ENCODE measurements at regions not wholly inside any gene's neighbourhood (a gene's known extent, or its start where the extent isn't known, plus 50 kb on each side); places are given as distances from the start of the nearest gene placed in this dataset.
"Not testable (repeated sequence)": the region's sequence is repeated elsewhere in the genome, so short reads cannot be mapped to it uniquely, and the experiment has no call there.

DNA sequence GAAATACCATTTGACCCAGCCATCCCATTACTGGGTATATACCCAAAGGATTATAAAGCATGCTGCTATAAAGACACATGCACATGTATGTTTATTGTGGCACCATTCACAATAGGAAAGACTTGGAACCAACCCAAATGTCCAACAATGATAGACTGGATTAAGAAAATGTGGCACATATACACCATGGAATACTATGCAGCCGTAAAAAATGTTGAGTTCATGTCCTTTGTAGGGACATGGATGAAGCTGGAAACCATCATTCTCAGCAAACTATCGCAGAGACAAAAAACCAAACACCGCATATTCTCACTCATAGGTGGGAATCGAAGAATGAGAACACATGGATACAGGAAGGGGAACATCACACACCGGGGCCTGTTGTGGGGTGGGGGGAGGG lies 111.5 kb downstream of the TPBG start:
- intact Hi-C loops (cut with DNase I); H3K4me3 ChIP-seq (ENCODE audit: low read length); H3K4me1 ChIP-seq (ENCODE audit: control insufficient read depth, insufficient read depth, low read length); H3K27ac ChIP-seq (ENCODE audit: low read length); DNase-seq; H3K9me3 ChIP-seq (ENCODE audit: control insufficient read depth, low read length); ATAC-seq; H3K27me3 ChIP-seq (ENCODE audit: control insufficient read depth, insufficient read depth): not testable (repeated sequence)
- WGBS, result 87% methylated on average over 5 of the region's 5 CpGs

DNA sequence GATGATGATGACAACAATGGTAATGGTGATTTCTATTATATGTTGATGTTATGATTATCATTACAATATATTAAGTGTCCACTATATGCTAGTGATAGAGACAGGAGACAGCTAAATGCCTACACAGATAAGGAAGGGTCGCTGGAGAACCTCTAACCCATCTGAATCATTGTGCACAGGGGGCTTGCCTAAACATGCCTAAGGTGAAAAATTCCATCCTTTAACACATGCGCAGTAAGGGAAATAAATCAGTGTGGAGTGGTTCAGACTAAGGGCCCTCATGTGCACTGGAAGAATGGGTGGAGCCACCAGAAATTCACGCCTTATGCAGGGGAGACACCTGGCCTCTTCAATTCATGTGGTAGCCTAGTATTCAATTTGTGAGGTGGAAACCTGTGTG lies 120.4 kb downstream of the TPBG start:
- H3K9me3 ChIP-seq (ENCODE audit: control insufficient read depth, low read length), result no peaks in the 10 kb centered on the region
- intact Hi-C loops (cut with DNase I), result no loop called here
- no peak for ATAC-seq

GRCh38 chr6:82484737-82485626 lies 121.4 kb downstream of the TPBG start:
- no peak for ATAC-seq
- H3K27ac ChIP-seq (ENCODE audit: low read length), result no peak overlapping the region
- no peaks in the 10 kb centered on the region for H3K4me1 ChIP-seq (ENCODE audit: control insufficient read depth, insufficient read depth, low read length)
- intact Hi-C loops (cut with DNase I), result no loop called here
- whole genome bisulfite sequencing, result 74% methylated on average over 9 of the region's 9 CpGs
- no peaks in the 10 kb centered on the region for H3K27me3 ChIP-seq (ENCODE audit: control insufficient read depth, insufficient read depth)
- H3K9me3 ChIP-seq (ENCODE audit: control insufficient read depth, low read length), result no peaks in the 10 kb centered on the region
- peak in 1 of 3 donors; percentile 38 for DNase-seq
- no peak overlapping the region for H3K4me3 ChIP-seq (ENCODE audit: low read length)

More for the DNA sequence above, 120.4 kb downstream of the TPBG start:
- no peak for DNase-seq
- Histone ChIP-seq H3K27ac (ENCODE audit: low read length) (no peak overlapping the region), H3K4me3 (ENCODE audit: low read length) (no peak overlapping the region), H3K27me3 (ENCODE audit: control insufficient read depth, insufficient read depth) (no peaks in the 10 kb centered on the region), H3K4me1 (ENCODE audit: control insufficient read depth, insufficient read depth, low read length) (no peaks in the 10 kb centered on the region)
- WGBS, result 81% methylated on average over 3 of the region's 3 CpGs

DNA sequence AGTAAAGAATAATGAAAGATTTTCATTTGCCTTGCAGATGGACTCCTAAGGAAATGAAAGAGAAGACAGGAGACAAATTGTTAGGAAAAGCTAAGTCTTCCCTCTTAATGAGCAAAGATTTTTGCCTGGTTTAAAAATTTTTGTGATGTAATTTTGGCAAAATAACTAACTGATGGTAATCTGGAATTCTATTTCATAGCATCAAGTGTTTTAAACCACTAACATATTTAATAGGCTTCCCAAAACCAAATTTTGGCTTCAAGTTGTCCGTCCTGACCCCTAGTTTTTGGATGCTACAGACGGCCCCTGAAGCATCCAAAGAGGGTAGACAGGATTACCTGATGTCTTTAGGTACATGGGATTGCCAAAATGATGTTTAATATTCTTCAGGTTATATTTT lies 124.3 kb downstream of the TPBG start:
- Histone ChIP-seq H3K27me3 (ENCODE audit: control insufficient read depth, insufficient read depth) (no peaks in the 10 kb centered on the region), H3K4me1 (ENCODE audit: control insufficient read depth, insufficient read depth, low read length) (no peaks in the 10 kb centered on the region), H3K4me3 (ENCODE audit: low read length) (no peak overlapping the region), H3K9me3 (ENCODE audit: control insufficient read depth, low read length) (no peaks in the 10 kb centered on the region), H3K27ac (ENCODE audit: low read length) (no peak overlapping the region)
- WGBS, result 56% methylated on average over 2 of the region's 2 CpGs
- intact Hi-C loops (cut with DNase I), result no loop called here
- ATAC-seq, result no peak
- no peak for DNase-seq

GRCh38 chr6:82488403-82488802 lies 124.8 kb downstream of the TPBG start:
- no peaks in the 10 kb centered on the region for H3K4me1 ChIP-seq (ENCODE audit: control insufficient read depth, insufficient read depth, low read length)
- H3K27me3 ChIP-seq (ENCODE audit: control insufficient read depth, insufficient read depth), result no peaks in the 10 kb centered on the region
- no peak overlapping the region for H3K27ac ChIP-seq (ENCODE audit: low read length)
- DNase-seq (no peak), ATAC-seq (no peak)
- H3K9me3 ChIP-seq (ENCODE audit: control insufficient read depth, low read length), result no peaks in the 10 kb centered on the region
- intact Hi-C loops (cut with DNase I), result no loop called here
- 76% methylated on average over 1 of the region's 1 CpG for WGBS
- no peak overlapping the region for H3K4me3 ChIP-seq (ENCODE audit: low read length)

DNA sequence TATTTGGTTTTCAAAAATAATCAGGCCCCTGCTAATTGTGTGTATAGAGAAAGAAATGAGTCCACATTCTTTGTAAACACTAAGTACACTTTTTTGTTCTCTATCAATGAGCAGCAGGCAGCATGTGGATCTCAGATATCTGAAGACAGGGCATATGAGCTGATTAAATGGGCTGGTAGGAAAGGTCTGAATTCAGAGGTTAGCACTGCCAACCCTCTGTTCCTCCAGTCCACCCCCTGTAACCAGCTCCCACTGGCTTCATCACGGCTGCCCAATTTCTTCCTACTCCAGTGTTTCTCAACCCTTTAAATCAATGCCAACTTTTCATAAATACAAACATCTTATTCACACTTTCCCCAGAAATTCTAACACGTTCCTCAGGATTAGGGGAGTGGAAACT lies 128.5 kb downstream of the TPBG start:
- DNase-seq (no peak), ATAC-seq (no peak)
- intact Hi-C loops (cut with DNase I), result no loop called here
- Histone ChIP-seq H3K4me3 (ENCODE audit: low read length) (no peak overlapping the region), H3K4me1 (ENCODE audit: control insufficient read depth, insufficient read depth, low read length) (no peaks in the 10 kb centered on the region), H3K27me3 (ENCODE audit: control insufficient read depth, insufficient read depth) (no peaks in the 10 kb centered on the region), H3K27ac (ENCODE audit: low read length) (no peak overlapping the region), H3K9me3 (ENCODE audit: control insufficient read depth, low read length) (no peaks in the 10 kb centered on the region)
- WGBS, result 34% methylated on average over 2 of the region's 2 CpGs

- intact Hi-C loops (cut with DNase I), result no loop called here
- 20% methylated on average over 1 of the region's 1 CpG for WGBS
These were observed 129.8 kb downstream of the TPBG start for GRCh38 chr6:82493467-82493866.

DNA sequence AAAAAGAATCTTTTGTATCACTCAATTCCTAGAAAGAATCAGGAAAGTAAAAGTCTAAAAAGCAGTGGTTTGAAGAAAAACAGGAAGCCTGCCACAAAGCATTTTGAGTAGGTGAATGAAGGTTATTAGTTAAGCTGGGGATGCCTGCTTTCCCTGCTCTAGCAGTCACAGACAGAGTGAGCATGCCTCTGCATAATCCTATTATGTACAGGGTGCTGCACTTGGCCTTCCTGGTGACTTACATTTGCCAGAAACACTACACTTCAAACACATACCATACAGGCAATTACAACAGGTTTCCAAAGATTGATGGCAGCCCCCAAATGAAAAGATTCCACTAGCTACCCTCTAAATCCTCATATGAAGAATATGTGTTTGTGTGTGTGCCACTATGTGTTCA lies 130.8 kb downstream of the TPBG start:
- no peaks in the 10 kb centered on the region for H3K4me1 ChIP-seq (ENCODE audit: control insufficient read depth, insufficient read depth, low read length)
- DNase-seq (no peak), ATAC-seq (no peak)
- H3K27me3 ChIP-seq (ENCODE audit: control insufficient read depth, insufficient read depth), result no peaks in the 10 kb centered on the region
- no peak overlapping the region for H3K27ac ChIP-seq (ENCODE audit: low read length)
- intact Hi-C loops (cut with DNase I), result no loop called here
- H3K9me3 ChIP-seq (ENCODE audit: control insufficient read depth, low read length), result no peaks in the 10 kb centered on the region
- H3K4me3 ChIP-seq (ENCODE audit: low read length), result no peak overlapping the region

More at GRCh38 chr6:82493467-82493866, 129.8 kb downstream of the TPBG start:
- ATAC-seq, result no peak
- Histone ChIP-seq H3K9me3 (ENCODE audit: control insufficient read depth, low read length) (no peaks in the 10 kb centered on the region), H3K4me1 (ENCODE audit: control insufficient read depth, insufficient read depth, low read length) (no peaks in the 10 kb centered on the region), H3K4me3 (ENCODE audit: low read length) (no peak overlapping the region), H3K27ac (ENCODE audit: low read length) (no peak overlapping the region), H3K27me3 (ENCODE audit: control insufficient read depth, insufficient read depth) (no peaks in the 10 kb centered on the region)
- no peak for DNase-seq

GRCh38 chr6:82501901-82502300 lies 138.3 kb downstream of the TPBG start:
- intact Hi-C loops (cut with DNase I); H3K27ac ChIP-seq (ENCODE audit: low read length); H3K4me3 ChIP-seq (ENCODE audit: low read length); ATAC-seq; H3K9me3 ChIP-seq (ENCODE audit: control insufficient read depth, low read length); H3K4me1 ChIP-seq (ENCODE audit: control insufficient read depth, insufficient read depth, low read length); H3K27me3 ChIP-seq (ENCODE audit: control insufficient read depth, insufficient read depth); DNase-seq: not testable (repeated sequence)
- 76% methylated on average over 5 of the region's 5 CpGs for WGBS

DNA sequence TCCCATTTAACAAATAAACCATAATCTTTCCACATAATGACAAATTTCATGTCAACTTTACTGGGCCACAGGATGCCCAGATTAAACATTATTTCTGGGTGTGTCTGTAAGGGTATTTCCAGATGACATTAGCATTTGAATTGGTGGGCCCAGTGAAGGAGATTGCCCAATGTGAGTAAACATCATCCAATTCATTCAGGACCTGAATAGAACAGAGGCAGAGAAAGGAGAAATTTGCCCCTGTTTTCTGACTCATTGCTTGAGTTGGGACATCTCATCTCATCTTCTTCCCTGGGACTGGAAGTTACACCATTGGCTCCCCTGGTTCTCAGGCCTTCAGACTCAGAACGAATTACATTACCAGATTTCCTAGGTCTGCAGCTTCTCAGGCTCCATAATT lies 142.9 kb downstream of the TPBG start:
- no peaks in the 10 kb centered on the region for H3K4me1 ChIP-seq (ENCODE audit: control insufficient read depth, insufficient read depth, low read length)
- 49% methylated on average over 1 of the region's 1 CpG for WGBS
- H3K27ac ChIP-seq (ENCODE audit: low read length), result no peak overlapping the region
- no peak for ATAC-seq
- H3K27me3 ChIP-seq (ENCODE audit: control insufficient read depth, insufficient read depth), result no peaks in the 10 kb centered on the region
- no peak for DNase-seq
- H3K9me3 ChIP-seq (ENCODE audit: control insufficient read depth, low read length), result no peaks in the 10 kb centered on the region
- intact Hi-C loops (cut with DNase I), result no loop called here
- H3K4me3 ChIP-seq (ENCODE audit: low read length), result no peak overlapping the region

- DNase-seq, result no peak
- intact Hi-C loops (cut with DNase I), result no loop called here
- WGBS, result 64% methylated on average over 1 of the region's 1 CpG
- no peaks in the 10 kb centered on the region for H3K27me3 ChIP-seq (ENCODE audit: control insufficient read depth, insufficient read depth)
- ATAC-seq, result no peak
- H3K27ac ChIP-seq (ENCODE audit: low read length), result no peak overlapping the region
- H3K4me3 ChIP-seq (ENCODE audit: low read length), result no peak overlapping the region
- H3K9me3 ChIP-seq (ENCODE audit: control insufficient read depth, low read length), result no peaks in the 10 kb centered on the region
- H3K4me1 ChIP-seq (ENCODE audit: control insufficient read depth, insufficient read depth, low read length), result no peaks in the 10 kb centered on the region
These were observed 143.5 kb downstream of the TPBG start for GRCh38 chr6:82507112-82507511.

DNA sequence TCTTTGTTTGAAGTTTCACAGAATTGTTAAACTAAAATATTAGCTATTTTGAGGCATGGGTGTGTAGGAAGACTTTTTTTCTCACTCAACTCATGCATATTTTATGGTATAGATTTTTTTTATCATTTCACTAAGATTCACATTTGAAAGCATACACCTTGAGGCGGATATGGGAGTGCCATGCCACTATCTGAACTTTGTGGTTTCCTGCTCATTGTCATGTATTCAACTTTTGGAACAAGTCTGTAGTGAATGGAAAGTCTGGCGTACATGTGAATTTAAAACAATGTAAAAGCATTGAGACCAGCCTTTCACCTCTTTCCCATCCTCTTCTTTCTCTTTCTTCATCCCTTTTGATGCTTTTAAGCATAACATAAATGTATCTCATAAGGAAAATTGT lies 147.9 kb downstream of the TPBG start:
- H3K4me1 ChIP-seq (ENCODE audit: control insufficient read depth, insufficient read depth, low read length), result no peaks in the 10 kb centered on the region
- WGBS, result 79% methylated on average over 2 of the region's 2 CpGs
- H3K4me3 ChIP-seq (ENCODE audit: low read length), result no peak overlapping the region
- no peak overlapping the region for H3K27ac ChIP-seq (ENCODE audit: low read length)
- ATAC-seq (no peak), DNase-seq (no peak)
- no peaks in the 10 kb centered on the region for H3K27me3 ChIP-seq (ENCODE audit: control insufficient read depth, insufficient read depth)
- H3K9me3 ChIP-seq (ENCODE audit: control insufficient read depth, low read length), result no peaks in the 10 kb centered on the region
- intact Hi-C loops (cut with DNase I), result no loop called here
